GM04504 (cell line): ENCODE measurements at regions not wholly inside any gene's neighbourhood (a gene's known extent, or its start where the extent isn't known, plus 50 kb on each side); places are given as distances from the start of the nearest gene placed in this dataset.
"Not testable (repeated sequence)": the region's sequence is repeated elsewhere in the genome, so short reads cannot be mapped to it uniquely, and the experiment has no call there.

Experiments
- DNase-seq: peaks from one replicate; pipeline ENCODE4 v3.0.0-alpha.2; 2012; ENCODE audit warnings: low read depth

GRCh38 chr20:26373066-26373465, 676.4 kb upstream of the ZNF337 start:
- not testable (repeated sequence) for DNase-seq

DNA sequence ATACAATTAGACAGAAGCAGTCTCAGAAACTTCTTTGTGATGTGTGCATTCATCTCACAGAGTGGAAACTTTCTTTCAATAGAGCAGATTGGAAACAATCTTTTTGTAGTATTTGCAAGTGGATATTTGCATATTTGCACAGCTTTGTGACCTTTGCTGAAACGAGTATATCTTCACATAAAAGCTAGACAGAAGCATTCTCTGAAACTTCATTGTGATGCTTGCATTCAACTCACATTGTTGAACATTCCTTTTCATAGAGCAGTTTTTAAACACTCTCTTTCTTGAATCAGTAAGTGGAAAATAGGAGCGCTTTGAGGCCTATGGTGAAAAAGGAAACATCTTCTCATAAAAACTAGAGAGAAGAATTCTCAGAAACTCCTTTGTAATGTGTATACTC, 657.9 kb upstream of the ZNF337 start:
- no peak for DNase-seq

- no peak for DNase-seq
Observed at GRCh38 chr20:26347396-26347795, 650.7 kb upstream of the ZNF337 start.

GRCh38 chr20:26340460-26341065, 643.9 kb upstream of the ZNF337 start:
- DNase-seq: not testable (repeated sequence)

DNA sequence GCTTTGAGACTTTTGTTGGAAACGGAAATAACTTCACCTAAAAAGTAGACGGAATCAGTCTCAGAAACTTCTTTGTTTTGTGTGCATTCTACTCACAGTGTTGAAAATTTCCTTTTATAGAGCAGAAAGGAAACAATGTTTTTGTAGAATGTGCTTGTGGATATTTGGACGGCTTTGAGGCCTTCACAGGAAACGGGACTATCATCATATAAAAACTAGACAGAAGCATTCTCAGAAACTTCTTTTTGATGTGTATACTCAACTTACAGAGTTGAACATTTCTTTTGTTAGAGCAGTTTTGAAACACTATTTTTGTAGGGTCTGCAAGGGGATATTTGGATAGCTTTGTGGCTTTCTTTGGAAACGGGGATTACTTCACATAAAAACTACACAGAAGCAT, 627.5 kb upstream of the ZNF337 start:
- no peak for DNase-seq

DNA sequence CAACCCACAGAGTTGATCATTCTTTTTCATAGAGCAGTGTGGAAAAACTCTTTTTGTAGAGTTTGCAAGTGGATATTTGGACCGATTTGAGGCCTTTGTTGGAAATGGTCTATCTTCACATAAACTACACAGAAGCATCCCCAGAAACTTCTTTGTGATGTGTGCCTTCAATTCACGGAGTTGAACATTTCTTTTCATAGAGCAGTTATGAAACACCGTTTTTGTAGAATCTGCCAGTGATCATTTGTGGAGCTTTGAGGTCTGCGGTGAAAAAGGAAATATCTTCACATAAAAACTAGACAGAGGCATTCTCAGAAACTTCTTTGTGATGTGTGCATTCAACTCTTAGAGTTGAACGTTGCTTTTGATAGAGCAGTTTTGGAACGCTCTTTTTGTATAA, 618.4 kb upstream of the ZNF337 start:
- DNase-seq: no peak

- DNase-seq: not testable (repeated sequence)
Observed at GRCh38 chr20:26309720-26310119, 613.1 kb upstream of the ZNF337 start.

DNA sequence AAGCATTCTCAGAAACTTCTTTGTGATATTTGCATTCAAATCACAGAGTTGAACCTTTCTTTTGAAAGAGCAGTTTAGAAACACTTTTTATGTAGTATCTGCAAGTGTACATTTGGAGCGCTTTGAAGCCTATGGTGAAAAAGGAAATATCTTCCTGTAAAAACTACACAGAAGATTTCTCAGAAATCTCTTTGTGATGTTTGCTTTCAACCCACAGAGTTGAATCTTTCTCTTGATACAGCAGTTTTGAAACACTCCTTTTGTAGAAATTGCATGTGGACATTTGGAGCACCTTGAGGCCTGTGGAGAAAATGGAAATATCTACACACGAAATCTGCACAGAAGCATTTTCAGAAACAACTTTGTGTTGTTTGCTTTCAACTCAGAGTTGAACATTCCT, 612.3 kb upstream of the ZNF337 start:
- no peak for DNase-seq

- no peak for DNase-seq
Observed at GRCh38 chr20:26295006-26295405, 598.4 kb upstream of the ZNF337 start.

DNA sequence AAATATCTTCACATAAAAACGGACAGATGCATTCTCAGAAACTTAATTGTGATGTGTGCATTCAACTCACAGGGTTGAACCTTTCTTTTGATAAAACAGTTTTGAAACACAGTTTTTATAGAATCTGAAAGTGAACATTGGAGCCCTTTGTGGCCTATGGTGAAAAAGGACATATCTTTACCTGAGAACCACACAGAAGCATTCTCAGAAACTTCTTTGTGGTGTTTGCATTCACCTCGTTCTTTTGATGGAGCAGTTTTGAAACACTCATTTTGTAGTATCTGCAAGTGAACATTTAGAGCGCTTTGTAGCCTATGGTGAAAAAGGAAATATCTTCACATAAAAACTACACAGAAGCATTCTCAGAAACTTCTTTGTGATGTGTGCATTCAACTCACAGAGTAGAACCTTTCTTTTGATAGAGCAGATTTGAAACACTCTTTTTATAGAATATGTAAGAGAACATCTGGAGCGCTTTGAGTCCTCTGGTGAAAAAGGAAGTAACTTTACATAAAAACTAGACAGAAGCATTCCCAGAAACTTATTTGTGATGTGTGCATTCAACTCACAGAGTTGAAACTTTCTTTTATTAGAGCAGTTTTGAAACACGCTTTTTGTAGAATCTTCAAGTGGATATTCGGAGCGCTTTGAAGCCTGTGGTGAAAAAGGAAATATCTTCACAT, 591.9 kb upstream of the ZNF337 start:
- DNase-seq: not testable (repeated sequence)

GRCh38 chr20:26279238-26279637, 582.6 kb upstream of the ZNF337 start:
- DNase-seq: no peak

DNA sequence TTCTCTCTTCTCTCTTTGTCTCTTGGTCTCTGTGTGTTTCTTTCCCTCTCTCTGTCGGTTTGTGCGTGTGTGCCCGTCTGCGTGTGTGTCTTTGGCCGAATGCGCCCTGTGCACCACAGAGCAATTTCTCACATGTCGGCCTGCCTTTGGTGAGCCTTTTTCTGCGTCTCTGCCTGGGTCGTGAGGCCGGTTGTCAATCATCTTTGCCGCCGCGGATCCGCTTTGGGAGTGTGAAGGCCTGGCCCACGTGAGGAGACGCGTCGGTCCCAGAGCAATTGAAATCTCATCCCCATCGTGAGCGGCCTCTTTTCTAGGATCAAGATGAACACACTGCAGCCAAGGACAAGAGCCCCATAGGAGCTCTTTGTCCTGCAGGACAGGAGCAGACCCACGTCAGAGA, 580.7 kb upstream of the ZNF337 start:
- DNase-seq: no peak

GRCh38 chr20:26276554-26277210, 580.0 kb upstream of the ZNF337 start:
- DNase-seq: peak; percentile 4

DNA sequence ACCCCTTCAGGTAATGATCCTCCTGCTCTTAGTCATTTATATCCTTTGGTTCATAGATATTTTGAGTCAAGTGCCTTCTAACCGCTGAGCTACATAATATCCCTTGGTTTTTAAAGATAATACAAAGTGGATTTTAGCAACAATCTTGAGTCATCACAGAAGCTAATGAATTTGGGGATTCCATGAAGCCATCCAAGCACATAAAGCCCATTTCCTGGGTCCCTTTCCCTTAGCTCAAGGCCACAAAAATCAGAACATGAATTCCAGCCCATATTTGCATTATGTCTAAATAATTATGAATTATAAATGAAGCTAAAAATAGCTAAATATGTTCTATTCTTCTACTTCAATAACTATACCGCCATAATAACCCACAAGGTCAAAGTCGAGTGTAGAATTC, 572.1 kb upstream of the ZNF337 start:
- not testable (repeated sequence) for DNase-seq

GRCh38 chr20:26260925-26261324, 564.3 kb upstream of the ZNF337 start:
- not testable (repeated sequence) for DNase-seq

DNA sequence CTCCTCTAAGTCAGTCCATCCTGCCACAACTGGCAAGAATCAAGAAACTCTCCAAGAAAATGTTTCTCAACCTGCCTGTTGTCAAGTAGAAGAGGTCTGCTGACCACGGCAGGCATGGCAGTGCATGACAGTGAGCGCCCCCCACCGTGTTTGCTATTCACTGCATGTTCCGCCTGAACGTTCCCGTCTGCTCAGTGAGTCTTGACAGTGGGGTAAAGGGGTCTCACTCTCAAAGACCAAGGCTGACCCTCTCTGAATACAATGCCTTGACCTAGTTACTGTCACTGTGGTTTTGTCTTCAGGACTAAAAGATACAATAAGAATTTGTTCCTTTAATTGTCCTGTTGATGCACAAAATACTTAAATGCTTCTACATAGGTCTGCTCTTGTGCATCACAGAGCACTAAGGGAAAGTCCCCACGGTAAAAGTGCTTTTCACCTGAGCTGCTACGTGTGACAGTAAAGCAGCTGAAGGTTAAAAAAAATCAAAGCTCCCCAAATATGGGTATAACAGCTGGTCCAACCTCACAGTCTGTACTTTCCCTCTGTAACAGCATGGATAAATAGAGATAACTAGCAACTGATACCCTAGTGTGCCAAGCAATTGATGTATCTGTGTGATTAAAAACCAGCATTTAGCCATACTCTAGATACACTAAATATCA, 555.8 kb upstream of the ZNF337 start:
- DNase-seq: not testable (repeated sequence)

GRCh38 chr20:26251376-26251775, 554.7 kb upstream of the ZNF337 start:
- not testable (repeated sequence) for DNase-seq

- DNase-seq: not testable (repeated sequence)
Observed at GRCh38 chr20:26250249-26251114, 553.8 kb upstream of the ZNF337 start.

DNA sequence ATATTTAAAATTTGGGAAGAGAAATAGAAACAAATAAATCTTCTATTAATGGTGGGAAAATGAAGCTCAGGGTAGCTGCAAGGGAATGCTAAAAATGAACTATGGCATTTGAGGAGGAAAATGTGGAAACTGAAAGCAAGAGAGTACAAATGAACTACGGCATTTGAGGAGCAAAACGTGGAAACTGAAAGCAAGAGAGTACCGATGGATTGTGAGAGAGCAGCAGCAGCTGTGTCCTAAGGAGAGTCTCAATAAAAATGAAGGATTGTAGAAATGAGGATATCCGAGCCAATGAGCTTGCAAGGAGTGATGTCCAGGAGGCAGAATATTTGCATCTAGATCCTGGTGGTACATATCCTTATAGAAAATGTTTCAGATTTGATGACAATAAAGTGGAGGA, 547.1 kb upstream of the ZNF337 start:
- no peak for DNase-seq

DNA sequence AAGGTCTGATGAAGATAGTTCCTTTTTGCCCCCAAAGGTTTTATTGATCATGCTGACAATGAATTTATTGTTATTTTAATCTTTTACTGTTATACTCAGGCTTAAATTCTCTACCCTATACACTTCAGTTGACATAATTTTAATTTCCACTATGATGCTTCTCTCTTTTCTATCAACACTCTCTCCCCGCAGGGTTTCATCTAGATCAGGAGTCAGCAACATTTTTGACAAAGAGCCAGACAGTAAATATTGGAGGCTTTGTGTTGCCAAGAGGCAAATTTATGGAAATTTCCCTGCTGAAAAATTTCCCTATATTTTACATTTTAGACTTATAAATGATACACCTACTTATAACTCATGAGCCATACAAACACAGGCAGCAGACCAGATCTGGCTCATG, 524.0 kb upstream of the ZNF337 start:
- not testable (repeated sequence) for DNase-seq

DNA sequence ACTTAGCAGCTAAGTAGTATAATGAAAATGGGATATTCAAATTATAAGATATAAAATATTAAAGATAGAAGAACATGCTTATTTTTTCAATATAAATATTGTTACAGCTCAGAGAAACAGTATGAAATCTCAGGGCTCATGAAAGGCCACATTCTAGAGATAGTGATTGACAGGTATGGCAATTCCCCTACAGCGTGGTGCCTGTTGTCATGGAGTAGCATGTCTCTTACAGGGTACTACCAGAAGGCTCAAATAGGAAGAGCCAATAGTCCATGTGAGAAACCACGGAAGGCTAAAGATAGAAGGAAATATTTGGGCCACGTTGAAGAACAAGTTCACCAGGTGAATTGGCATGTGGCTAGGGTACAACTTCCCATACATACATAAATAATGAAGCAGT, 522.9 kb upstream of the ZNF337 start:
- not testable (repeated sequence) for DNase-seq

GRCh38 chr20:26218301-26218700, 521.6 kb upstream of the ZNF337 start:
- peak; percentile 41 for DNase-seq
